T-helper 2 cell treated with Interferon-gamma antibody and Interleukin-4, amounts not matched to agents 100 ng/mL and 5 ng/mL, for 36 hours (primary cell): ENCODE measurements at regions not wholly inside any gene's neighbourhood (a gene's known extent, or its start where the extent isn't known, plus 50 kb on each side); places are given as distances from the start of the nearest gene placed in this dataset.

Source experiments
- intact Hi-C: fragments of 100-400 bp; cut with micrococcal nuclease; formaldehyde crosslinking; loops from one replicate; pipeline ENCODE4 v1.15.1; 2023

DNA sequence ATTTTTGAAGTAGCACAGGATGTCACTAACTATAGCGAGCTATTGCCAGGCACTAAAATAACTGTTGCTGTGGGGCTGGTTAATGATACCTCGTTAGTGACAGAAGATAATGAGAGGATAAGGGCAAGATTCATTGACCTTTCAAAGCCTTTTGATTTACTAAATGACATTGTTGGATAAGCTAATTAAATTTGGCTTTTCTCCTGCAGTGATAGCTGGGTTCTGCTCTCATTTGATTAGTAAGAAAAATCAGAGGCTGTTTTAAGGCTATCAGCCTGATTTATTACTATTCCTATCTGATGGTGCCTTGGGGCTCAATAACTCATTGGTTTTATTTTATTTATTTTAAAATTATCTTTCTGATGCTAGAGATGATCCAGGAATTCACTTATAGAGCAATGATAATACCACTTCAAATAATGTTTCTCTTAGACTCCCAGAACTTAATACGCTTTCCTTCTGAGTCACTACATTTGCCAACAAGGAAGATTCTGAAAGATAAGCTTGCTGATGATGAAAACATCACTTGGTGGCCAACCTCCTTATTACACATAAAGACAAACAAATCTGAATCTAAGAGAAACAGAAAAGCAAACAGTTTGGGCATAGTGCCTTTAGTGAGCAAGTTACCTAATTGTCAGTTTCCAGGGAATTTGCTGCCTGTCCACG is 501.3 kb upstream of the ARGLU1 start:
- intact Hi-C loops = no loop called here

DNA sequence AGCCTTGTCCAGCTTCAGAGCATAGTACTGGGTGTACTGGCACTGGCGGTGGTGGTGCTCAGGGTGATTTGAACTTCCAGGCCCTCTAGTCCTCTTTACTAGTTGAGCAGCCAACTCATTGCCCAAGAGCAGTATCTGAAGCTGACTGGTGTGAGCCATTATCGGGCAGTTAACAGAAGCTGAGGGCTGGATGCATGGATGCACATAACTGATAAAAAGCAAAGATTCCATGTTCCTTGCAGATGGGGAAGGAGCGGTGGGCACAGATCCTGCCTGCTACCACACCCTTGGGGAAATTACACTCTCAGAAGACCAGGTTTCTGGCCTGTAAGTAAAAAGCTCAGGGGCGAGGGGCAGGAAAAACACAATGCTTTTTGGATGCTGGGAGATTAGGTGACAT is 499.4 kb upstream of the ARGLU1 start:
- intact Hi-C loops = no loop called here

GRCh38 chr13:107066355-107066754 is 498.4 kb upstream of the ARGLU1 start:
- intact Hi-C loops = no loop called here

GRCh38 chr13:107065036-107065435 is 497.1 kb upstream of the ARGLU1 start:
- intact Hi-C loops = no loop called here

DNA sequence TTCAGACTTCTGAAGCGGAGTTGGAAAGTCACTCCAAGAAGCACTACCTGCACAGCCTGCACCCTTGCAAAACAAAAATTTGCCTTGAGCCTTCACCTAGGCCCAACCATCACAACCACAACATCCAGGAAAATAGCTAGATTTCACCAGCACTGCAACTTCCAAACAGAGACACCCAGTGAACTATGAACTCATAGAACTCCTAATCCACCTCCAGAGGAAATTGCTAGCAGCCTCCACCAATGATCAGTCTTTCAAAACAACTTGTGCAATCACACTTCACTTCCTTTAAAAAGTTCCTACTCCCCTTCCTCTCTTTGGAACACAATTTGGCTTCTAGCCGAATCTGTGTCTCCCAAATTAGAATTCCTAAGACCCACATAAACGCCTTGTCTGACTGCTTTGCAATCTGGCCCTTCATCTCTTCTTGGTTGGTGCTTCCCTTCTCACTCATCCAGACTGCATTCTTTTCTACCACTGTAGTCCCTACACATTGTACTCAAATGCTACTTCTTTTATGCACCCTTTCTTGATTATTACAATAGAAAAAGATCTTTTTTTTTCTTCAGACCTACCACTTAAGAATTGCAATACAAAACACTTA is 489.2 kb upstream of the ARGLU1 start:
- intact Hi-C loops = no loop called here

DNA sequence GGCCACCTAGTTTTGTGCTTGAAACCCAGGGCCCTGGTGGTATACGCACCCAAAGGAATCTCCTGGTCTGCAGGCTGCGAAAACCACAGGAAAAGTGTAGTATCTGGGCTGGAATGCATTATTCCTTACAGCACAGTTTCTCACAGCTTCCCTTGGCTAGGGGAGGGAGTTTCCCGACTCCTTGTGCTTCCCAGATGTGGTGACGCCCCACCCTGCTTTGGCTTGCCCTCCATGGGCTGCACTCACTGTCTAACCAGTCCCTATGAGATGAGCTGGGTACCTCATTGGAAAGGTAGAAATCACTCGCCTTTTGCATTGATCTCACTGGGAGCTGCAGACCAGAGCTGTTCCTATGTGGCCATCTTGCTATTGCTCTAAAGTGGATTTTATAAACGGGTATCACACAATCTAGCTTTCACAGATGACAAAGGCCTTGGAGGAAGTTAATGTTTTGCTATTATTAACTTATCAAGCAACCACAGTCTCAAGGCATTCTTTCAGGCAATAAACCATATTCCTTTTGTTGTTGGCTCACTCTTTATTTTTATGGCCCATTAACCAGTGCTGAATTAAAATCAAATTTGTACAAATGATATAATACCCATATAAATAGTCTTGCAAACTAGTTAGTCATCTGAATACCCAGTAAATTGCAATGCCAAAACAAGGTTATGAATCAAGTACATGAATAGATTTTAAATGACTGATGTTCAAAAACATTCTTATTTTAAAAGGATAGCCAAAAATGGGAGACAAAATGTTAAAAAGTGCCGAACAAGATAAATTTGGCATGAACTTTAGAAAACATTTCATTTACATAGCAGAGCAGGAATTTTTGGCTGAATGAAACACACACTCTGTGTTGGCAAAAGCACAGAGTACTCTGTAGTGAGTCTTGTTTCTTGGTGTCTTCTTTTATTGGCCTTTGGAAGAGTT is 475.4 kb upstream of the ARGLU1 start:
- intact Hi-C loops = no loop called here

- intact Hi-C loops = no loop called here
These were observed 467.8 kb upstream of the ARGLU1 start for GRCh38 chr13:107035778-107036177.

- intact Hi-C loops = no loop called here
These were observed 467.2 kb upstream of the ARGLU1 start for GRCh38 chr13:107035186-107035585.

GRCh38 chr13:107034236-107034872 is 466.4 kb upstream of the ARGLU1 start:
- intact Hi-C loops = no loop called here

GRCh38 chr13:107031716-107032115 is 463.8 kb upstream of the ARGLU1 start:
- intact Hi-C loops = no loop called here

DNA sequence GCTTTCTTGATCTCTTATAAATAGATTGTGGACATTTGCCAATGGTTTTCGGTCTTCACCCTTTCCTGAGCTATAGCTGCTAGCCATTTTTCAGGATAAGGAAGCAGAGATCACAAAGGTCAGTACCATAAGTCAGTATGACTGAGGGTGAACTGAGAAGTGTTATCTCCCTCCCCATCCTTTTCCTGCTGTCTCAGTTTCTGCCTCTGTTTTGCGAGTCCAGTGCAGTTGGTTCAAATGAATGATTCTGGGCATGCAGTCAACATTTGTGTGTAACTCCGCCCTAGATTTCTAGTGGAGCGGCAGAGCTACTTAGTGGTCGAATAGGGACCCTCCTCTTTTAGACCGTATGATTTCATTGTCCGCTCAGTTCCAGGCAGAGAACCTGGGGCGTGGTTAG is 460.8 kb upstream of the ARGLU1 start:
- intact Hi-C loops = no loop called here

DNA sequence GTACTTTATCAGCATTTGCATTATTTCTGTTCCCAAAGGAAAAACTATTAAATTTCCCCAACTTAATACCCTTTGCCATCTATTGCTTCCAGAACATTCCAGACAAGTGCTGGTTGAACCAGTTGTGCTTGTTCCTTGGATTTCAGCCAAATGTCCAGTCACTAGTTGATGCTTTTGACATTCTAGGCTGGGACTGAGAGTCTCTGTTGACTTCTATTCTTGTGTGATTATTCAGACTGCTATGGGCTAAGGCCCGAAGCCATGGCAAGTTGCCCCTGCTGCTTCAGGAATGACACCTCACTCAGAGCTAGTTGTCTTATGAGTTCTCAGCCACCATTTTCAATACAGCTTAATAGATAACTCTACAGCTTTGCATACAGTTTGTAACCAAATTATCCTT is 458.1 kb upstream of the ARGLU1 start:
- intact Hi-C loops = no loop called here

DNA sequence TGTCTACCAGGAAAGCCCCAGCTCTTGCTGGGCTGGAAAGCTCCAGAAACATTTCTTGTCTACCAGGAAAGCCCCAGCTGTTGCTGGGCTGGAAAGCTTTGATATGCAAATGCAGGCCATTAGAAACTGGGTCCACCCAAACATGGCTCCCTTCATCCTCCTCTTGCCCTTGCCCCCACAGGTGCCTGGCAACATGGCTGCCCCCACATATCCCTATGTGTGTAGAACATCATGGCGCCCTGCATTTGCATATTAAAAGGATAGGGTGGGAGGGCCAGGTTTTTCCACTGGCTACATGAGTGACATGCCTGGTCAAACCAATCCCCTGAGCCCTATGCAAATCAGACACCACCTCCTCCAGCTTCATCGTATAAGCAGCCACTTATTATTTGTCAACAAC is 455.4 kb upstream of the ARGLU1 start:
- intact Hi-C loops = no loop called here

DNA sequence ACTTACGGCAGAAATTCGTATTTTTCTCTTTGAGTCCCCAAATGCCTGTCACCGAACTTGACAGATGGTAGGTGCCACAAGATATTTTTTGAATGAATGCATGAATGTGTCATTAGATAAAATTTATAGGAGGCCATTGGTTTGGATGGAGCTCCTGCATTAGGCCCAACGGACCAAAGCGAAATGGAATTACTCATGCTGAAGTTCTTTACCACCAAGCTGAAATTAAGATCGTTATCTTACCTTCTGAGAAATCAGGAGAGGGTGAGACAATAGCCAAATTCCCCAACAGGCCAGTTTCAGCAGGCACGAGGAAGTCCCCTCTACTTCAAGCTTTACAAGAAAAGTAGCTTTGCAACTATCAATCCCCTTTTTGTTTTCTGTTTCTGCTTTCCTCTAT is 452.5 kb upstream of the ARGLU1 start:
- intact Hi-C loops = no loop called here

GRCh38 chr13:107018285-107018684 is 450.3 kb upstream of the ARGLU1 start:
- intact Hi-C loops = no loop called here

DNA sequence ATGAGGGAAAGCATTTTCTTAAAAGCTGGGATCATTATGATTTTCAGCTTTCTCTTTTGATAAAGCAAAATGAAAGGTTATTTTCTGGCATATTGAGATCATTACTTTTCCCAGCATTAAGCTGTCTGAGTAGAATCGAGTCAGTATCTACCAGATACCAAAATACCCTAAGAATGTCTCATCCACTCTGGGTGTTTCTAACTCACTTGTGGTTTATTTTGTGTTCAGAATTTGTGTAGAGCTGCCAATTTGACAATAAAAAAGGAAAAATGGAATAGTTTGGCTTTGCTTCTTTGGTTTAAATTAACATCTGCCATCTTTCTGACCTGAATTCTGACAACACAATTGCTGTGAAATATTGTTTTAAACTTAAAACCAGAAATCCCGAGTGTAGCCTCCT is 438.7 kb upstream of the ARGLU1 start:
- intact Hi-C loops = no loop called here

DNA sequence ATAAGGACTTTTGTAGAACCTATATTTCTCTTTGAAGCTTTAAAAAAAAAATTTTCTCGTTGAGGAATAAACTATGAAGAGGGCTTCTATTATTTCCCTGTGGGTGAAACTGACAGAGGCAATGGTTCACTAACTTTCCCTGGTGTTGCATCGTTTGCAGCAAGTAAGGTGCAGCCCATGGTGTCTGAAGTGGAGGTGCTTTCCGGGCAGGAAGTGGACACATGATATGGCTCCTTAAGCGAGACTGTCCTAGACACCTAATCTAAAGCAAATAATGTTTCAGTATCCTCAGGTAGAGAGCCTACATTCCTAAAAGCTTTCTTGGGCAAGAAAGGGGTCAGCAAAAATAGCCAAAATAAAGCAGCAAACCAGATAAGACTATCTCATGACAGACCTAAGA is 437.6 kb upstream of the ARGLU1 start:
- intact Hi-C loops = no loop called here

- intact Hi-C loops = no loop called here
These were observed 436.0 kb upstream of the ARGLU1 start for GRCh38 chr13:107003911-107004310.

- intact Hi-C loops = no loop called here
These were observed 430.7 kb upstream of the ARGLU1 start for GRCh38 chr13:106998664-106999063.

GRCh38 chr13:106997696-106998095 is 429.8 kb upstream of the ARGLU1 start:
- intact Hi-C loops = no loop called here

GRCh38 chr13:106996867-106997618 is 429.1 kb upstream of the ARGLU1 start:
- intact Hi-C loops = no loop called here
